GM18858 (cell line): ENCODE measurements at regions not wholly inside any gene's neighbourhood (a gene's known extent, or its start where the extent isn't known, plus 50 kb on each side); places are given as distances from the start of the nearest gene placed in this dataset.
"Not testable (repeated sequence)": the region's sequence is repeated elsewhere in the genome, so short reads cannot be mapped to it uniquely, and the experiment has no call there.

Experiments
- ATAC-seq: cut with Tn5 transposase; IDR thresholded peaks from one replicate; pipeline ENCODE4 v1.9.1; 2021; ENCODE audit not compliant: unreplicated experiment

DNA sequence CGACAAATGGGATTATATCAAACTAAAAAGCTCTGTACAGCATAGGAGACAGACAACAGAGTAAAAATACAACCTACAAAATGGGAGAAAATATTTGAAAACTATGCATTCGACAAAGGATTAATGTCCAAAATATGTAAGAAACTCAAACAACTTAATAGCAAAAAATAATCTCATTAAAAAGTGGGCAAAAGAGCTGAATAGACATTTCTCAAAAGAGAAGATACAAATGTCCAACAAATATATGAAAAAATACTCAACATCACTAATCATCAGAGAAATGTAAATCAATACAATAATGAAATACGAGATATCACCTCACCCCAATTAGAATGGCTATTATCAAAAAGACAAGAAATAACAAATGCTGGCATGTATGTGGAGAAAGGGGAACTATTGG, 272.9 kb downstream of the KLHL13 start:
- ATAC-seq: no peak

DNA sequence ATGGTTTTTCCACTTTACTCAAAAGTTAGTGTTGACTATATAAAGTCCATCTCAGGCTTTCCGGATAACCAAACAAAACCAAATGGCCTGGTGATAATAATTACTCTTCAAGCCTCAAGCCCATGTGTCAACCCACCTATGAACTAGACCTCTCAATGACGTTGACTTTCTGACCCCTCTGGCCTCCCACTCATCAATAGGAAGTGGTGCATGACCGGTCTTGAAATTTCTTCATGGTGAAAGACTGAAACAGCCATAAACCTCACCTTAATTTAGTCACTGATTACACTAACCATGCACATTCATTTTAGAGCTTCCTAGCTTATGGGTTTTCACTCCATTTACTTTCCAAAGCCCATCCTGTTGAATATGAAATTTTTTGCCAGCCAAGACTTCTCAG, 276.0 kb downstream of the KLHL13 start:
- no peak for ATAC-seq

DNA sequence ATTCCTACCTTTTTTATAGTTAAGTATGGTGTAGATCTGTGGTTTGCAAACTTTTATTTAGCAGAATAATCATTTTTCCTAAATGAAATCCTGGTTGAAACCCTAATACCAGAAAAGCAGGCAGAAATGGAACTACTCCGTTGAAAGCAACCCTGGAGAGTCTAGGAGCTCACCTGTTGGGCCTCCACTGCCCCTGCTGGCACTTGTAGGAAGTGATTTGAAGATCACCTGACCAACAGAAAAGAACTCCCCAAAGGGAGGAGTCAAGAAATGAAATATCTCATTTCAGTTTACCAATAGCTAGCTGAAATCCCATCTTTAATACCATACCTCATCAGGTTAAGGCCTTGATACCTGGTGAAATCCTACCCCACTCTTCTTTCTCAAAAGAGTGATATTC, 277.1 kb downstream of the KLHL13 start:
- no peak for ATAC-seq

DNA sequence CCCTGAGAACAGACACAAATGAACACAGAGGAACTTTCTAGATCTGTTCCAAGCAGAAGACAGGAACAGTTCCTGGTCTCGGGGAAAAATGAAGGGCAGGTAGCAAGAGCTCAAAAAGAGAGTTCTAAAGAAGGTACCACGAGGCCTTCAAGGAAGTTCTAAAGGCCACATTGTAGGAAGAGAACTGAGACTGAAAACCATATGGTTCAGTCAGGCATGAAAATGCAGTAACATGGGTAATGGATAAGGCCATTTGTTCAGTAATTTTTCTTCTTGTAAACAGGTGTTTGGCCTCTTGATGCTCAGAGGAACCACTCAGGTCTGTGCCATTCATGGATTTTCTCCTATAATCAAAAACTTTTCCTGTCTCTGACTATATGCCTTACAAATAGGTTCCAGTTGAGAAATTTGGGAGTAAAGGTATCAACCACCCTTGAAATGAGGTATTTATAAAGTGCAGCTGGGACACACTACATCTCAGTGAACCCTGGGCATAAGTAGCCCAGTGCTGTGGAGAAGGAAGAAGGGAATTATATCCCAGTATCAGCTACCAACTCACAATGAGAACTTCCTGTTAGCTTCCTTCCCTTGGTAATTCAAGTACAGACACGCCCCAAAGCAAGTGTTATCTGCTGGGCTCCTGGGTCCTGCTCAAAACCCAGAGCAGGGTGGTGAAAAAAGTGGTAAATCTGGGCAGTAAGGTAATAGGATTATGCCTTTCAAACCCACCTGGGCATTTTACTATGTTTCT, 277.9 kb downstream of the KLHL13 start:
- ATAC-seq: no peak

DNA sequence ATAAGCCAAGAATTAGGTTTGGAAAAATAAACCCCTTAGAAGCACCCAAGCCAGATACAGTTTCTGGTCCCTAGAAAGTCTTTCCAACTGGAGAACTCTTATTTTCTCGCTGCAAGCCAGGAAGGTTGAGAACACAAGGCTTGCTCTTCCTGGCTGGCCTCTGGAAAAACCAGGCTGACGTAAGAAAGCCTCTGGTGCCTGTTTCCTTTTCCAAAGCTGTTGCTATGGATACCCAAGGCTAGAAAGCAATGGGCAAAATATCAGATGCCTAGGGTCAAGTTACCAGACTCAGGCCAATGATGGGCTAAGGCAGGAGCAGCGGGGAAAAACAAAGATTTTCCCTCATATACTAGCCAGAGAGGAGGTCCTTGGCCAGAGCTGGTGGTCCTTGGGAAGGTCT, 281.6 kb downstream of the KLHL13 start:
- no peak for ATAC-seq

DNA sequence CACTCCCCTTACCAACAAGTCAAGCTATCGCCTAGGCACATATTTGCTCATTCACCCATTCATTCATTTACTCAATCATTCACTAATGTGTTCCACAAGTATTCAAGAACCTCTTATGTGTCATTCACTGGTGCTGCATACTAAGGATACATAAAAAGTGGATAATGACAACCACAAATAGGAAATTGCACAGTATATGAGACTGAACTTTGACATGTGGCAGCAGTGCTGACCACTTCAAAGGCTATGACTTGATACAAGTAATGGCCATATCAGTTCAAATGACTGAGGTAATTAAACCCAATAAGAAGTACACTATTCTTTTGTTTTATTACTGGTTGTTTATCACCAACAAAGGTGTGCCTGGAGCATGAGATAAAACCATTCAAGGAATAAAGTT, 282.5 kb downstream of the KLHL13 start:
- no peak for ATAC-seq

DNA sequence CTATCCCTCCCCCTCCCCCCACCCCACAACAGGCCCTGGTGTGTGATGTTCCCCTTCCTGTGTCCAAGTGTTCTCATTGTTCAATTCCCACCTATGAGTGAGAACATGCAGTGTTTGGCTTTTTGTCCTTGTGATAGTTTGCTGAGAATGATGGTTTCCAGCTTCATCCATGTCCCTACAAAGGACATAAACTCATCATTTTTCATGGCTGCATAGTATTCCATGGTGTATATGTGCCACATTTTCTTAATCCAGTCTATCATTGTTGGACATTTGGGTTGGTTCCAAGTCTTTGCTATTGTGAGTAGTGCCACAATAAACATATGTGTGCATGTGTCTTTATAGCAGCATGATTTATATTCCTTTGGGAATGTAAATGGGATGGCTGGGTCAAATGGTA, 295.1 kb downstream of the KLHL13 start:
- ATAC-seq: not testable (repeated sequence)

DNA sequence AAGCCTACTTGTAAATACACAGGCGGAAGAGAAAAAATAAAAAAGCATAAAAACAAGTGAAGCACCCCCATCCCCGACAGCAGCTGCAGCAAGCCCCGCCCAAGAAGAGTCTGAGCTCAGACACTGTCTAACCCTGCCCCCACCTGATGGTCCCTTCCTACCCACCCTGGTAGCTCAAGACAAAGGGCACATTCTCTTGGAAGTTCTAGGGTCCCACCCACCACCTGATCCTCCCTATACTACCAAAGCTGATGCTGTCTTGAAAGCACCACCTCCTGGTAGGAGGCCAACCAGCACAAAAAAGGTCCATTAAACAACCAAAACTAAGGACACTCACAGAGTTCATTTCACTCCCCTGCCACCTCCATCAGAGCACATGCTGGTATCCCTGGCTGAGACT, 308.2 kb downstream of the KLHL13 start:
- no peak for ATAC-seq

DNA sequence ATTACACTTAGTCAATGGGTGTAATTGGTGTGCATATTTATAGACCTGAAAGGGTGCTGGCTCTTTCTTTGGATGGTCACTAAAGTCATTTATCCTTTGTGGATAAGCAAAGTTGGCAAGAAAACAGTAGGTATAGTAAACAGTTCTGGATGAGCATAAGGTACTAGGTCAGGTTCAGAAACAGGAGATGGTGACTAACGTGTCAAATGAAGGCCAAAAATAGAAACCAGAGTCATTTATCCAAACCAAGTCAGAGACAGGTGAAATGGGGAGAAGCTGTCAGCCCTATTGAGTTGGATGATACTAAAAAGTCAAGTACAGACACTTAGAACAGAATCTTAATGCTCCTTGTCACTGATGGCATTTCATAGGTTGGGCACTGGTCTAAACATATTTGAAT, 313.1 kb downstream of the KLHL13 start:
- ATAC-seq: no peak

DNA sequence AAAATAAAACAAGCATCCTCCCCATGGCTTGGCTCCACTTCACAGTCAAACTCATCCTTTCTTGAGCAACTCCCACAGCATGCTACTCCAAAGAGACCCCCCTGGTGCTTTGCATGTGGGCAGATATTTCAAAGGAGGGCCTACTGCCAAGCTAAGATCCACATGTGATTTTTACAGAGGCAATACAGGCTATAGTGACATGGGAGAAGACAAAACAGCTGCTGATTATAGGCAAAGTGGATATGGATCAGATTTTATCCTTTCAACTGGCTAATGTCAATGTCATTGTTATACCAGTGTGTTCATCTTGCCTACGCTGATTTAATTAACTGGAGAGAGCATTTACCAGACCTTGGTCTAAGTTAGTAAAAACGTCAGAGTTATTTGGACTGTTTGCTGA, 328.3 kb downstream of the KLHL13 start:
- ATAC-seq: no peak

DNA sequence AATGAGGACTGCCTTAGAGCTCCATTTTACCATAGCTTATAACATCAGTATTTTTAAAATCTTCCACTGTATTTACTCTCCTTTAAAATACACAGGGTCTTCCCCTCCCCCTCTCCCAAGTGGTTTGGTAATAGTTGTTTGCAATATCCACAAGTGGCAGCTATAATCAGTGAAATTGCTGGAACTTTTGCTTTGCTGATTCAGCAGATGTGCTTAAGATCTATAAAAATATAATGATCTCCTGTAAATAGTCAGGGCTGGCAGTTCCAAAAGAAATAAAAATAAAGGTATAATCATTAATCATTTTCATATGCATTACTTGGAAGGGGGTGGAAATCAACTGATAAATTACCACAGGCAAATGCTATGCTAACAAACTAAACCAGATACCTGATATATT, 345.2 kb downstream of the KLHL13 start:
- ATAC-seq: no peak

DNA sequence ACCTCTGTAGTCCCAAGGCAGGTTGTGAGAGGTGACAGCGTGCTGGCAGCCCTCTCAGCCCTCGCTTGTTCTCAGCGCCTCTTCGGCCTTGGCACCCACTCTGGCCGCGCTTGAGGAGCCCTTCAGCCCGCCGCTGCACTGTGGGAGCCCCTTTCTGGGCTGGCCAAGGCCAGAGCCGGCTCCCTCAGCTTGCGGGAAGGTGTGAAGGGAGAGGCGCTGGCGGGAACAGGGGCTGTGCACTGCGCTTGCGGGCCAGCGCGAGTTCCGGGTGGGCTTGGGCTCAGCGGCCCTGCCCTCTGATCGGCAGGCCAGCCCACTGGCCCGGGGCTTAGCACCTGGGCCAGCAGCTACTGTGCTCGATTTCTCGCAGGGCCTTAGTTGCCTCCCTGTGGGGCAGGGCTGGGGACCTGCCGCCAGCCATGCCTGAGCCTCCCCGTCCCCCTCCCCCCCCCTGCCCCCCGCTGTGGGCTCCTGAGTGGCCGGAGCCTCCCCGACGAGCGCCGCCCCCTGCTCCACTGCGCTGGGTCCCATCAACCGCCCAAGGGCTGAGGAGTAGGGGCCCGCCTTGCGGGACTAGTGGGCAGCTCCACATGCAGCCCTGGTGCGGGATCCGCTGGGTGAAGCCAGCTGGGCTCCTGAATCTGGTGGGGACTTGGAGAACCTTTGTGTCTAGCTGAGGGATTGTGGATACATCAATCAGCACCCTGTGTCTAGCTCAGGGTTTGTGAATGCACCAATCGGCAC, 347.6 kb downstream of the KLHL13 start:
- ATAC-seq: no peak

DNA sequence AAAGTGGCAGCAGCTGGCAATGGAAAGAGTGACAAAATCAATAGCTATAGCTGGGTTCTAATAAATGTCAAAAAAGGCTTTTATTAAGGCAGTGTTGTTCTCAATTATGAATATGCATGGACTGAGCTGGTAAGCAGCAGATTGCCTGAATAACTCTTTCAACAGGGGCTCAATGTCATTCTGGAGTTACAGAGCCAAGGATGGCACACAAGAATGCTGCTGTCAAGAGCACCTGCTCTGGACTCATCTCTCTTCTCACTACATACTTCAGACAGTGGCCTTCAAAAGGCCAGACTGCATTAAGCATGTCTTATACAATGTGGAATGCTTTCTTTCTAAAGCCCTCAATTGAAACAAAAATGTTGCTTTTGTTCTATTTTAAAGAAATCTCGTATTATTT, 351.4 kb downstream of the KLHL13 start:
- no peak for ATAC-seq

DNA sequence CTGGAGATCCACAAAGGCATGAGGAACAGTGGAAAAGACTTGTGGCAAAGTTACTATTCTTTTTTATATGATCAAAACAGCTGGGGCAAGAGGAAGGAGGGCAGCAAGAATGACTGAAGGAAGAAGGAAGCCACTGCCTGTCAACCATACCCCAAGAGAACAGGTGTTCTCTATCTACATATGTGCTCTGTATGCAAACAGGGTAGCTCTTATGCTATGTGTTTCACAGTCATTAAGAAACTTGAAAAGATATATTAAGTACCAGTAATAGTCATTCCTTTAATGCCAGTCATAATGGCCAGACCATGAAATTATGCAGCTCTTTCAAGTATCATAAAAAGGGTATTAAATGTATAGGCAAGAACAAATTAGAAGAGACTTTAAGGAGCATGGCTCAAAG, 363.9 kb downstream of the KLHL13 start:
- ATAC-seq: peak; percentile 99

DNA sequence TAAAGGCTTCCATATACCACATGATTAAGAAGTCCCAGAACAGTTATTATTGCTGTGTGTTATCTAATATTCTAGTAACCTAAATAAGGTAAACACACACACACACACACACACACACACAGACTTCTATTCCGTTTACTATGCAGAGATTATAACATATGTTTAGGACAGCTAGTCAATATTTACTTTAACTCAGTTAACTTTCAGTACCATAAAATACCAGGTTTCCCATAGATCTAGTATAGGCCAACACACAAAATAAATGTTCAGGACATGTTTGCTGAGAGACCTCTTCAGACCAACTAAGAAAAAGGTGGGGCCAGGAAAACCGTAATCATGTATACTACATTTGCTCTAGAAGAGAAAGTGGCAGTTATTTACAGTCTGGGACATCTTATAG, 365.5 kb downstream of the KLHL13 start:
- no peak for ATAC-seq

DNA sequence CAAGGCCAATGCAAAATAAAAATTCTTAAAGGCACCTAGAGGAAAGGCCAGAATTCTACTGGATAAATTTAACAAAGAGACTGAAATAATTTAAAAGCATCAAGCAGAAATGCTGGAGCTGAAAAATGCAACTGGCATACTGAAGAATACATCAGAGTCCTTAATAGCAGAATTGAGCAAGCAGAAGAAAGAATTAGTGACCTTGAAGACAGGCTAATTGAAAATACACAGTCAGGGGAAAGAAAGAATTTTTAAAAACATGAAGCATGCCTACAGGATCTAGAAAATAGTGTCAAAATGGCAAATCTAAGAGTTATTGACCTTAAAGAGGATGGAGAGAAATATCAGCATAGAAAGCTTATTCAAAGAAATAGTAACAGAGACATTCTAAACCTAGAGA, 371.7 kb downstream of the KLHL13 start:
- no peak for ATAC-seq

DNA sequence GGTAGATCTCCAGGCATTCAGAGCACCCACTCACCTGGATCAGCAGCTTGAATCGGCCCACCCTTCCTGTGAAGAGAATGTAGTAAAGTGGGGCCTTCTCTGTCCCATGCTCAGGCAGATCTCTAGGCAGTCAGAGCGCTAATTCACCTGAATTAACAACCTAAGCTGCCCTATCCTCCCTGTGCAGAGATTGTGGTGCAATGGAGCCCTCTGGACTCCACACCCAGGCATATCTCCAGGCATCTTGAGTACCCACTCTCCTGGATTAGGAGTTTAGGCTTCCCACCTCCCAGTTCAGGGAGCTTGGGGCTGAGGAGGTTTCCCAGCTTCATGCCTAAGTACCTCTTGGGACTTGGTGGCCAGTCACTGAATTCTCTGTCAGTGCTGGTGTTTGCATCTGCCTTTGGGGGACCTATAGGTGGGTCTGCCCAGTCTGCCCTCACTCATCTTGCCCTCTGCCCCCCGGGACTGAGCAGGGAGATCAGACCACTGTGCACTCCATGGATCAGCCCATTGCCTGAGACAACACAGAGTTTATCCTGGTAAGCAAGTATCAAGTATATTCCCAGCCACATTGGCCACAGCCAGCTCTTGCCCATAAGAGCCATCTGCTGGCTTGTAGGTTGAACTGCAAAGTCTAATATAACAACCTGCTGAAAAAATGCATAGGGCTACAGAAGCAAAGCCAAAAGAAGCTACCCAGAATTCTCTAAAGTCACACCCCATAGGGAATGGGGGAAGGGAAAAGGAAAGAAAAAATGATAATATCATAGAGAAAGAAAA, 372.9 kb downstream of the KLHL13 start:
- ATAC-seq: peak; percentile 66

DNA sequence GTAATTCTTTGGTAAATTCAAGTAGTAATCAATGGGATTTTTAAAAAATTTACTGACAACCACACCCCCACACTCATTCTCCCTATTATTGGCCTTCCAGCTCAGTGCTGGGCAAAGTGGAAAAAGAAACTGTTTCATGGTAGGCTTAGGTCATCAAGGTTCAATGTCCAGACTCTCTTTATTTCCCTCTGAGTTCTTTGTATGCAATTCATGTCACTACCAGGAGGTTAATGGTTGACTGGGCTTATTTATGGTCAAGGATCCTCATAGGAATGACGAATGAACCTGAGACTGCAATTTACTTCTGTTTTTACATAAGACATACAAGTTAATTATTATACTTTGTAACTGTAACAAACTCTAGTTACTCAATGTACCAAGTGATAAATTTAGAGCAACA, 403.2 kb downstream of the KLHL13 start:
- no peak for ATAC-seq

DNA sequence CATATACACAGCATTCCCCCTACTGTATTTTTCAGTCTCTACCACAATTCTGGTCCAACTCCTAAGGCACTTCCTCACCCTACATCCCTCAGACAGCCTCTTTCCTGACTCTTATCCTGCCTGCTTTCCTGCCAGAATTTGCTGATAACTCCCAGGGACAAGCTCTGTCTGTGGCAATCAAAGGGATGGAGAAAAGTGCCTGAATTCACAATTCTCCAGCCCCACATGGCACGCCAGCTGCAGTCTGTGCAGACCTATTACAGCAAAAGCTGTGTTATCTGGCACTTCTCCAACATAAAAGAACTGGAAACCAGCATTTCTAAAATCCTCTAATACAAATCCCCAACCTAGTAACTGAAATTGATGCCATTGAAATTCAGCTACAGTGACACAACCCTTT, 404.8 kb downstream of the KLHL13 start:
- ATAC-seq: no peak

DNA sequence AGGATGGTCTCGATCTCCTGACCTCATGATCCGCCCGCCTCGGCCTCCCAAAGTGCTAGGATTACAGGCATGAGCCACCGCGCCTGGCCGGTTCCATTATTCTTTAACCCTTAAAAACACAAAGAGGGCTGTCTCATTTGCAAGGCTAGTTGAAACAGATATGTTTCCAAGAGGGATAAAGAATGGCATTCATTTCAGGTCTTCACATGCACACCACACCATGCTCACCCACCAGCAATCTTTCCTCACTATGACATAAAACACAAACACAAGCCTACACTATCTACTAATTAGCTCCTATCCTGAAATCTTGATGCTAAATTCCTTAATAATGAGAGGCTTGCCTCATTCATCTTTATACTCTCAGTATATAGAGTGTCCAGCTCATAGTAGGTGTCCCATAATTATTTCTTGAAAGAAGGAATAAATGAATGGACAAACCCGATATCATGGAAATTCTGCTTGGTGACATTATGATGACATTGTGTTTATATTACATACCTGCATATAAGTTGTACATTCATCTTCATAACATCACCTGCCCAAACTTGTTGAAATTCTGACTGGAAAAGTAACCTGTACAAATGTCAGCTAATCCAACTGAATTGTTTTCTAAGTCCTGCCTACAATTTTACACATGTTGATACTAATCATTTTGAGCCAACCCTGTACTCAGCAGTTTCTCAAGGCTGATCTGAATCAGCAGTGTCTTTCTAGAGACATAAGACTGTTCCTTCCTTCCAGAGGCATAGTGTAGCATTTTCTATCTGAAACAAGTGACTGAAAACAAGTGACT, 408.5 kb downstream of the KLHL13 start:
- ATAC-seq: no peak

DNA sequence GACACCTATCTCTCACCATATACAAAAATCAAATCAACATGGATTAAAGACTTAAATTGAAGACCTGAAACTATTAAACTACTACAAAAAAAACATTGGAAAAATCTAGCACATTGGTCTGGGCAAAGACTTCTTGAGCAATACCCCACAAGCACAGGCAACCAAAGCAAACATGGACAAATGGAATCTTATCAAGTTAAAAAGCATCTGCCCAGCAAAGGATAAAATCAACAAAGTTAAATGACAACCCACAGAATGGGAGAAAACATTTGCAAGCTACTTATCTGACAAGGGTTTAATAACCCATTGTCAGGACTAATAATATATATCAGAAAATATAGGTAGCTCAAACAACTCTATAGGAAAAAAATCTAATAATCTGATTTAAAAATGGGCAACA, 415.6 kb downstream of the KLHL13 start:
- ATAC-seq: no peak
